ENCODE measurements at regions not wholly inside any gene's neighbourhood (a gene's known extent, or its start where the extent isn't known, plus 50 kb on each side); places are given as distances from the start of the nearest gene placed in this dataset.

DNA sequence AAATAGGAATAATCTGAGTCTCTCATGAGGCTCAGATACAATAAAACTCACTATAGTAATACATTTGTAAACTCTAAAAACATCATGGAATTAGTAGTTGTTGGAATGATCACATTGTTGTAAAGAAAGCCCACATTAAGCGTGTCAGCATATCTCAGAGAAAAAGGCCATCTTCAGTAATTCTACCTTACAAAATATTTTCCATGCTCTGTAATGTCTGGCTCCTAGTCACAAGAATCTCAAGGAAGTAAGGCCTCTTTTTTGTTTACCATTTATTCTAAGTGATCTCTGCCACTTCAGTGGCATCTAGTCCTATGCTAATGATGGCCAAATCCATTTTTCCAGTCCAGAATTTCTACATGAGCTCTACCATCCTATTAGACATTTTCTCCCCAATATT is 240.2 kb upstream of the ZNF717 start:
- Histone ChIP-seq H3K36me3 (peaks cover 0 to 8% (median 0%) of the 10 kb centered on the region in 11 experiments; a peak in 1 of 22 replicates), H3K4me3 (no peak overlapping the region), H3K4me1 (peaks cover 0 to 7% (median 0%) of the 10 kb centered on the region in 10 experiments; a peak in 2 of 20 replicates), H3K27ac (no peak overlapping the region), H3K4me2 (no peak overlapping the region), H4K20me1 (no peaks in the 10 kb centered on the region), H3K9ac (no peak overlapping the region), H3K9me3 (replicated peaks in 1 of 11) (peaks cover 0 to 70% (median 43%) of the 10 kb centered on the region in 11 experiments; a peak in 19 of 22 replicates), H3K27me3 (no peaks in the 10 kb centered on the region)
- no peak for TF ChIP-seq Cebpa-rat (IDR thresholded peaks at IDR 0.05)

- H3K4me3 ChIP-seq, result no peak overlapping the region
- no peak for TF ChIP-seq Cebpa-rat (IDR thresholded peaks at IDR 0.05)
- no peak overlapping the region for H3K9ac ChIP-seq
- H3K27me3 ChIP-seq, result no peaks in the 10 kb centered on the region
- peaks cover 0 to 7% (median 0%) of the 10 kb centered on the region in 10 experiments; a peak in 2 of 20 replicates for H3K4me1 ChIP-seq
- no peak overlapping the region for H3K27ac ChIP-seq
- no peak overlapping the region for H3K4me2 ChIP-seq
- H3K9me3 ChIP-seq (replicated peaks in 1 of 11), result peaks cover 0 to 73% (median 46%) of the 10 kb centered on the region in 11 experiments; a peak in 19 of 22 replicates
- H4K20me1 ChIP-seq, result no peaks in the 10 kb centered on the region
- H3K36me3 ChIP-seq, result peaks cover 0 to 8% (median 0%) of the 10 kb centered on the region in 11 experiments; a peak in 1 of 22 replicates
Measured at GRCh38 chr3:76026379-76026778, 241.0 kb upstream of the ZNF717 start.

DNA sequence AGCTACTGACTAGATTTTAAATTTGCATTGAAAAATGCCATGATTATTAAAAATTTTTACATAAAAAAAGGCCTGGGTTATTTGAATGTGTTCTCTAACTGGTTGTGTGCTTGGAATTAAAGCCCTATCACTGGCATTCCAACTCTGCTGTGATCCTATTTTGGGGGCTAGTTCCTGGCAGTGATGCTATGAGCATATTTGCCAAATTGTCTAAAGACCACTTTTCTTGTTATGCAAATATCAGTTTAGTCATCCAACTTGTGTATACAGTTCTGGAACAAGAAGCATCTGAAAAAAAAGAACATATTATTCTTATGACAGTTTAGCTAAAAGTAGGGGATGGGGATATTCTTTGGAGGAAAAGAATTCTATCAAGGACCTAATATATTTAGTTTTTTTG is 243.4 kb upstream of the ZNF717 start:
- Histone ChIP-seq H4K20me1 (no peaks in the 10 kb centered on the region), H3K27ac (no peak overlapping the region), H3K27me3 (no peaks in the 10 kb centered on the region), H3K36me3 (peaks cover 0 to 8% (median 0%) of the 10 kb centered on the region in 11 experiments; a peak in 1 of 22 replicates), H3K4me2 (no peak overlapping the region), H3K4me1 (peaks cover 0 to 7% (median 0%) of the 10 kb centered on the region in 10 experiments; a peak in 2 of 20 replicates), H3K4me3 (no peak overlapping the region), H3K9me3 (replicated peaks in 1 of 11) (peaks cover 0 to 69% (median 46%) of the 10 kb centered on the region in 11 experiments; a peak in 19 of 22 replicates), H3K9ac (no peak overlapping the region)
- no peak for TF ChIP-seq Cebpa-rat (IDR thresholded peaks at IDR 0.05)

DNA sequence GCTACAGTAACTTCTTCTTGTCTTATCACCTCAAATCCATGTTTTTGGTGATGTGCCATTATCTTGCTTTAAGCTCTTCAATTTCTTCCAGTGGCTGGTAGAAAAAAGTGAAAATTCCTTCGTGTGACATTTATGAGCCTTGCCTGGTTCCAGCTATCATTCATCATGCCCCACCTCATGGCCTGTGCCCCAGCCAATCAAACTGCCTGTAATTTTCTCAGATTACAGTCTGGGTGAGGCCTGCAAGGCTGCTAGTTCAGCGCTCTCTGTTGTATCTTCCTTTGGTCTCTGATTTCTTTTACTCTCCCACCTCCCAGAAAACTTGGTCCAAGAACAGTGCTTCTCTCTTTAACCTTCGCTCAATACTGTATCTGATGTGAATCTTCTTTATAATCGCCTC is 249.3 kb upstream of the ZNF717 start:
- Histone ChIP-seq H3K9ac (no peak overlapping the region), H3K4me1 (peaks cover 0 to 27% (median 0%) of the 10 kb centered on the region in 10 experiments; a peak in 5 of 20 replicates), H3K4me3 (no peak overlapping the region), H3K9me3 (replicated peaks in 1 of 11) (peaks cover 0 to 91% (median 75%) of the 10 kb centered on the region in 11 experiments; a peak in 20 of 22 replicates), H4K20me1 (no peaks in the 10 kb centered on the region), H3K36me3 (0 out of 22 replicates have a peak, but pooled peaks cover 0 to 3% (median 0%) of the 10 kb centered on the region in 11 experiments), H3K4me2 (no peak overlapping the region), H3K27me3 (no peaks in the 10 kb centered on the region), H3K27ac (no peak overlapping the region)
- no peak for TF ChIP-seq Cebpa-rat (IDR thresholded peaks at IDR 0.05)

DNA sequence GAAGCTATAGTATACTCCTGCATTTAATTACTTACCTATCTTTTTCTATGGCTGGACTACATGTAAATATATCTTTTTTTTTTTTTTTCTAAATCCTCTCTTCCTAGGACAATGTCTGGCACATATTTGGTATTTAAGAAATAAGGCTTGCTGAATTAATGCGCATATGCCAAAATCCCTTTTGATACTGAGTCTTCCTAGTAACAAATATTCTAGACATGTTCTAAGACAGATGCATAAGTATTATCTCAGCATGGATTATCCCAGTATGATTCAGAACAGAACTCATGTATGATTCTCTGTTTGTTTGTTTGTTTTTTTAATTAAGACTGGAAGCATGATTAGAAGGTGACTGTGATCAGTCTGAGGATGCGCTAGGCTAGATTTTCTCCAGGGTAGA is 249.8 kb upstream of the ZNF717 start:
- Histone ChIP-seq H3K4me3 (no peak overlapping the region), H3K9ac (no peak overlapping the region), H3K27ac (no peak overlapping the region), H3K36me3 (0 out of 22 replicates have a peak, but pooled peaks cover 0 to 2% (median 0%) of the 10 kb centered on the region in 11 experiments), H3K27me3 (no peaks in the 10 kb centered on the region), H3K4me2 (no peak overlapping the region), H4K20me1 (no peaks in the 10 kb centered on the region), H3K4me1 (peaks cover 0 to 29% (median 0%) of the 10 kb centered on the region in 10 experiments; a peak in 5 of 20 replicates), H3K9me3 (replicated peaks in 1 of 11) (peaks cover 0 to 86% (median 72%) of the 10 kb centered on the region in 11 experiments; a peak in 20 of 22 replicates)
- no peak for TF ChIP-seq Cebpa-rat (IDR thresholded peaks at IDR 0.05)

DNA sequence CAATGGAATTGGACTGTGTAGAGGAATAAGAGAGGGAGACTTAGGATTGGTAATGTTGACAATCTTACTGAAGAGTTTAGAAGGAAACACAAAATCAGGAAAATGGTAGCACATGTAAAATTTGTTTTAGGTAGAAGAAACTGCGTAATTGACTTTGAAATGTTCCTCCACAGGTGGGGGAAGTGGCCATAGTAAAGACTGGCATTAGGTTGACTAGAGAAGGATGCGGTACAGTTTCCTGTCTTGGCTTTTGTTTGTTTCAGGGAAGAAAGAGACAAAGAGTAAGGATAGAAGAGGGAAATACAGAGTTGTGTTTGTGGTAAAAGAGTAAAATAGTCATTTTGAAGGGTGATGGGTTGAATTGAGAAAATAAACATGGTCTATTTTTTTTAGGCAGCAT is 253.6 kb upstream of the ZNF717 start:
- no peaks in the 10 kb centered on the region for H3K36me3 ChIP-seq
- H3K4me1 ChIP-seq, result peaks cover 0 to 29% (median 0%) of the 10 kb centered on the region in 10 experiments; a peak in 5 of 20 replicates
- no peak overlapping the region for H3K4me3 ChIP-seq
- H3K4me2 ChIP-seq, result peak overlapping the region in 1 of 11 experiments; percentile 56; a peak in 3 of 22 replicates
- no peak overlapping the region for H3K9ac ChIP-seq
- no peaks in the 10 kb centered on the region for H4K20me1 ChIP-seq
- H3K9me3 ChIP-seq (replicated peaks in 1 of 11), result peaks cover 0 to 68% (median 50%) of the 10 kb centered on the region in 11 experiments; a peak in 18 of 22 replicates
- no peaks in the 10 kb centered on the region for H3K27me3 ChIP-seq
- no peak for TF ChIP-seq Cebpa-rat (IDR thresholded peaks at IDR 0.05)
- no peak overlapping the region for H3K27ac ChIP-seq

- Histone ChIP-seq H3K36me3 (no peaks in the 10 kb centered on the region), H4K20me1 (no peaks in the 10 kb centered on the region), H3K9ac (no peak overlapping the region), H3K27ac (no peak overlapping the region), H3K4me1 (peaks cover 0 to 29% (median 0%) of the 10 kb centered on the region in 10 experiments; a peak in 5 of 20 replicates), H3K27me3 (no peaks in the 10 kb centered on the region), H3K4me2 (peak overlapping the region in 2 of 11 experiments; percentile 48 to 56; a peak in 4 of 22 replicates), H3K9me3 (replicated peaks in 1 of 11) (peaks cover 0 to 64% (median 47%) of the 10 kb centered on the region in 11 experiments; a peak in 18 of 22 replicates), H3K4me3 (no peak overlapping the region)
- TF ChIP-seq Cebpa-rat (IDR thresholded peaks at IDR 0.05), result no peak
Measured at GRCh38 chr3:76039431-76039830, 254.1 kb upstream of the ZNF717 start.

- TF ChIP-seq Cebpa-rat (IDR thresholded peaks at IDR 0.05), result no peak
- Histone ChIP-seq H3K27ac (no peak overlapping the region), H3K4me3 (no peak overlapping the region), H3K4me2 (no peak overlapping the region), H3K9me3 (replicated peaks in 1 of 11) (peaks cover 0 to 55% (median 34%) of the 10 kb centered on the region in 11 experiments; a peak in 19 of 22 replicates), H4K20me1 (no peaks in the 10 kb centered on the region), H3K4me1 (peaks cover 0 to 29% (median 0%) of the 10 kb centered on the region in 10 experiments; a peak in 5 of 20 replicates), H3K36me3 (no peaks in the 10 kb centered on the region), H3K27me3 (no peaks in the 10 kb centered on the region), H3K9ac (no peak overlapping the region)
Measured at GRCh38 chr3:76040946-76041345, 255.6 kb upstream of the ZNF717 start.

GRCh38 chr3:76043746-76044145 is 258.4 kb upstream of the ZNF717 start:
- Histone ChIP-seq H3K9ac (no peak overlapping the region), H3K4me3 (no peak overlapping the region), H3K36me3 (no peaks in the 10 kb centered on the region), H3K4me2 (no peak overlapping the region), H3K27ac (no peak overlapping the region), H3K9me3 (replicated peaks in 1 of 11) (peaks cover 0 to 43% (median 14%) of the 10 kb centered on the region in 11 experiments; a peak in 16 of 22 replicates), H3K27me3 (no peaks in the 10 kb centered on the region), H3K4me1 (peaks cover 0 to 12% (median 0%) of the 10 kb centered on the region in 10 experiments; a peak in 5 of 20 replicates), H4K20me1 (no peaks in the 10 kb centered on the region)
- no peak for TF ChIP-seq Cebpa-rat (IDR thresholded peaks at IDR 0.05)

All from BLaER1 treated with 17β-estradiol and CSF1 and Interleukin-3, amounts not matched to agents 10 nM and 100 nM (cell line).